HEK293T (cell line): ENCODE measurements at regions not wholly inside any gene's neighbourhood (a gene's known extent, or its start where the extent isn't known, plus 50 kb on each side); places are given as distances from the start of the nearest gene placed in this dataset.

Experiments
- ELF4 ChIP-seq: fragments of 450-650 bp; IDR thresholded peaks from 2 replicates; pipeline ENCODE4 v1.6.1; 2017; ENCODE audit warnings: antibody characterized with exemption
- FOXA1 ChIP-seq: fragments of 450-650 bp; IDR thresholded peaks from 2 replicates; pipeline ENCODE4 v1.6.1; 2016; ENCODE audit warnings: mild to moderate bottlenecking
- L3MBTL2 ChIP-seq: fragments of 450-650 bp; conservative IDR thresholded peaks from 2 replicates; pipeline ENCODE4 v1.6.1; 2016; ENCODE audit warnings: mild to moderate bottlenecking
- SP1 ChIP-seq: fragments of 450-650 bp; IDR thresholded peaks from 2 replicates; pipeline ENCODE4 v1.6.1; 2017
- TARDBP ChIP-seq: fragments of 450-650 bp; IDR thresholded peaks from 2 replicates; pipeline ENCODE4 v1.6.1; 2016

DNA sequence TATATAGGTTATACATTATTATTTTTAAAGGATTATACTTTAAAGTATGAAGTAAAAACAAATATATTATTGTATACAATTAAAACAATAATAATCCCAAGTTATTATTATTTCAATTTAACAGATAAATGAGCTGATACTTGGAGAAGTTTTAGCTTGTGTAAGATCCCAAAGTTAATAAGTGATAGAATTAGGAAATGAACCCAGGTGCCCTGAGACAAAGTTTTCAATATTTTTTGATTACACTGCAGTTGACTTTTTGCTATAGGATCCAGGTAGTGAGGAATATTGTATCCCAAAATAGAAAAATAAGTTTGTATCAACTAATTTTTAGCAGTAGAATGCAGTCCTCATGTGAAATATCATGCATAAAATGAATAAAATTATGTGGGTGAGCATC, 543.2 kb upstream of the ZNF608 start:
- TF ChIP-seq FOXA1 (no peak), ELF4 (no peak), SP1 (no peak), L3MBTL2 (no peak), TARDBP (no peak)
